HCT116 (cell line): ENCODE measurements at regions not wholly inside any gene's neighbourhood (a gene's known extent, or its start where the extent isn't known, plus 50 kb on each side); places are given as distances from the start of the nearest gene placed in this dataset.

Source experiments
- CTCF ChIP-seq, 3 experiments: fragments of 200-600 bp in 1 of 3; sonication (generic) in 1 of 3; IDR thresholded peaks in 2 of 3; conservative IDR thresholded peaks in 1 of 3; 2 replicates each; pipeline ENCODE4 v1.5.1; 2012 to 2017; ENCODE audit warnings: low read depth in 2 of 3, low read length in 2 of 3, antibody characterized with exemption in 1 of 3, borderline replicate concordance in 1 of 3, control low read depth in 1 of 3, mild to moderate bottlenecking in 1 of 3, mixed read lengths in 1 of 3, mixed run types in 1 of 3, moderate library complexity in 1 of 3; ENCODE audit not compliant: insufficient read depth in 1 of 3
- EGR1 ChIP-seq: IDR thresholded peaks from 2 replicates; pipeline ENCODE4 v1.6.1; 2012; ENCODE audit warnings: low read depth
- POLR2A ChIP-seq: IDR thresholded peaks from 2 replicates; pipeline ENCODE4 v1.7.0; 2011; ENCODE audit warnings: borderline replicate concordance; ENCODE audit not compliant: insufficient read depth, insufficient read length; ENCODE audit errors: extremely low read depth
- POLR2AphosphoS5 ChIP-seq: IDR thresholded peaks from 2 replicates; pipeline ENCODE4 v1.6.1; 2011; ENCODE audit warnings: mild to moderate bottlenecking, low read depth, low read length, moderate library complexity
- TF ChIP-seq, protein P1 (sequence below): IDR thresholded peaks from 2 replicates; pipeline ENCODE4 v1.6.1; 2012; ENCODE audit warnings: low read depth

DNA sequence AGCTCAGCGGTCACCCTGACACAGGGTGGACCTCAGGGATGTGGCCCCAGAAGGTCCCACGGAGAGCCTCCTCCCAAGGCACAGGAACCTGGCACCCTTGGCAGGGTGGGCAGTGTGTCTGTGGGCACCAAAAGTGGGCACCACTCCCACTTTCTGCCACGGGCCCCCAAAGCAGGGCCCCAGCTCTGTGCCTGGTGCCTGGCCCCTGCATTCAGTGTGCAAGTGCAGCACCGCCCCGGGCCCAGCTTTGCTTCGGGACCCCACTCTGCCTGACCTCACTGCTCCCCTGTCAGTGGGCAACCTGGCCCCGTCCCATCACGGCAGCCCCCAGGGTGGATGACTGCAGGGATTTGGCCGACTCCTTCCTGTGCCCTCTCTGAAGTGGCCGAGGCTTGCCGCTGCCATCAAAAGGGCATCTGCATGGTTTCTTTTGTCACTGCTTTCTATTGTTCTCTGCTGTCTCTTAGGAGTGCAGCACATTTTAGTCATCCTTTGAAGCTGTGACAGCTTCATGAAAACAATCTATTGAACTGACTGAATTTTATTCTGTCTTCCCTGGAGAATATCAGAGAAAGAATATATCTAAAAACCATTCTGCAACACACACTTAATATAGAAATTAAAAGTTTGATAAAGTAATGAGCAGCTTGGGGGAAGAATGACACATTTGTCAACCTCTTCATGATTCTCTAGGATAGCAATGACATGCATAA, 302.4 kb downstream of the FAM47B start:
- TF ChIP-seq CTCF (IDR thresholded peaks at IDR 0.05 in 2 of 3, conservative IDR thresholded peaks at IDR 0.05 in 1 of 3; ENCODE audit: borderline replicate concordance in 1 of 3, insufficient read depth in 1 of 3, low read depth in 2 of 3, low read length in 2 of 3) (no peak), EGR1 (no peak), POLR2A (no peak), POLR2AphosphoS5 (no peak)
- TF ChIP-seq, protein P1, sequence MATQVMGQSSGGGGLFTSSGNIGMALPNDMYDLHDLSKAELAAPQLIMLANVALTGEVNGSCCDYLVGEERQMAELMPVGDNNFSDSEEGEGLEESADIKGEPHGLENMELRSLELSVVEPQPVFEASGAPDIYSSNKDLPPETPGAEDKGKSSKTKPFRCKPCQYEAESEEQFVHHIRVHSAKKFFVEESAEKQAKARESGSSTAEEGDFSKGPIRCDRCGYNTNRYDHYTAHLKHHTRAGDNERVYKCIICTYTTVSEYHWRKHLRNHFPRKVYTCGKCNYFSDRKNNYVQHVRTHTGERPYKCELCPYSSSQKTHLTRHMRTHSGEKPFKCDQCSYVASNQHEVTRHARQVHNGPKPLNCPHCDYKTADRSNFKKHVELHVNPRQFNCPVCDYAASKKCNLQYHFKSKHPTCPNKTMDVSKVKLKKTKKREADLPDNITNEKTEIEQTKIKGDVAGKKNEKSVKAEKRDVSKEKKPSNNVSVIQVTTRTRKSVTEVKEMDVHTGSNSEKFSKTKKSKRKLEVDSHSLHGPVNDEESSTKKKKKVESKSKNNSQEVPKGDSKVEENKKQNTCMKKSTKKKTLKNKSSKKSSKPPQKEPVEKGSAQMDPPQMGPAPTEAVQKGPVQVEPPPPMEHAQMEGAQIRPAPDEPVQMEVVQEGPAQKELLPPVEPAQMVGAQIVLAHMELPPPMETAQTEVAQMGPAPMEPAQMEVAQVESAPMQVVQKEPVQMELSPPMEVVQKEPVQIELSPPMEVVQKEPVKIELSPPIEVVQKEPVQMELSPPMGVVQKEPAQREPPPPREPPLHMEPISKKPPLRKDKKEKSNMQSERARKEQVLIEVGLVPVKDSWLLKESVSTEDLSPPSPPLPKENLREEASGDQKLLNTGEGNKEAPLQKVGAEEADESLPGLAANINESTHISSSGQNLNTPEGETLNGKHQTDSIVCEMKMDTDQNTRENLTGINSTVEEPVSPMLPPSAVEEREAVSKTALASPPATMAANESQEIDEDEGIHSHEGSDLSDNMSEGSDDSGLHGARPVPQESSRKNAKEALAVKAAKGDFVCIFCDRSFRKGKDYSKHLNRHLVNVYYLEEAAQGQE = no peak
